ENCODE measurements at regions not wholly inside any gene's neighbourhood (a gene's known extent, or its start where the extent isn't known, plus 50 kb on each side); places are given as distances from the start of the nearest gene placed in this dataset.

- Histone ChIP-seq H3K9ac (ENCODE audit: insufficient read depth, low read depth, low read length) (no peak overlapping the region), H3K4me1 (ENCODE audit: insufficient read depth, low read length) (no peaks in the 10 kb centered on the region), H3K4me2 (ENCODE audit: low read depth, low read length) (no peak overlapping the region), H3K36me3 (replicated peaks in 1 of 2; ENCODE audit: control insufficient read depth in 1 of 2, insufficient read depth in 2 of 2, low read length in 2 of 2) (no peaks in the 10 kb centered on the region), H3K27ac (ENCODE audit: extremely low read length, insufficient read depth, low read length) (no peak overlapping the region), H3K9me3 (ENCODE audit: low read length) (no peaks in the 10 kb centered on the region), H3K4me3 (replicated peaks in 1 of 3; ENCODE audit: insufficient read depth in 1 of 3, low read depth in 2 of 3, low read length in 3 of 3) (no peak overlapping the region), H3K27me3 (ENCODE audit: control insufficient read depth in 1 of 2, insufficient read depth in 2 of 2, low read length in 2 of 2) (no peaks in the 10 kb centered on the region), H2AFZ (ENCODE audit: low read length) (no peak overlapping the region), H4K20me1 (ENCODE audit: insufficient read depth, low read length) (no peaks in the 10 kb centered on the region), H3K79me2 (ENCODE audit: insufficient read depth, low read length) (no peaks in the 10 kb centered on the region)
- ATAC-seq (no peak), DNase-seq (ENCODE audit: low spot score) (no peak), FAIRE-seq (no peak)
- TF ChIP-seq MEIS2 (CRISPR knock-in tag; IDR thresholded peaks at IDR 0.05): no peak
- no peak for TF ChIP-seq MBNL3 (CRISPR knock-in tag; conservative IDR thresholded peaks at IDR 0.05)
- TF ChIP-seq SCMH1 (CRISPR knock-in tag; IDR thresholded peaks at IDR 0.05; ENCODE audit: borderline replicate concordance): no peak
- TF ChIP-seq U2AF1 (optimal IDR thresholded peaks at IDR 0.05; ENCODE audit: low read depth, low read length): no peak
- no peak for TF ChIP-seq FOXM1 (CRISPR knock-in tag; IDR thresholded peaks at IDR 0.05)
- no peak for TF ChIP-seq ZNF788 (CRISPR knock-in tag; IDR thresholded peaks at IDR 0.05; ENCODE audit: borderline replicate concordance)
- no peak for TF ChIP-seq ZNF143 (CRISPR knock-in tag; IDR thresholded peaks at IDR 0.05)
- TF ChIP-seq NBN (conservative IDR thresholded peaks at IDR 0.05): no peak
- no peak for TF ChIP-seq GRHL1 (CRISPR knock-in tag; conservative IDR thresholded peaks at IDR 0.05)
- TF ChIP-seq DR1 (CRISPR knock-in tag; IDR thresholded peaks at IDR 0.05): no peak
- no peak for TF ChIP-seq ZNF230 (CRISPR knock-in tag; IDR thresholded peaks at IDR 0.05)
- BruUV-seq (replicated peaks): no TSS peak
- ChIA-PET CTCF (ENCODE audit: low intra/inter-chr PET ratio, low total read pairs) (no interaction called here), POLR2A (no interaction called here)
- in situ Hi-C loops (cut with HindIII; ENCODE audit: extremely low pct_ligation_motif_present, low pct_unique_long_range_greater_than_20kb): no loop called here
- intact Hi-C loops (cut with micrococcal nuclease; ENCODE audit: unreplicated experiment): no loop called here
- 0% methylated on average over 2 of the region's 2 CpGs for WGBS (ENCODE audit: low lambda C conversion rate)
These were observed 751.5 kb downstream of the MAT2B start for GRCh38 chr5:164256954-164257353.
